T-helper 2 cell treated with Interferon-gamma antibody and Interleukin-4, amounts not matched to agents 100 ng/mL and 5 ng/mL, for 36 hours (primary cell): ENCODE measurements at regions not wholly inside any gene's neighbourhood (a gene's known extent, or its start where the extent isn't known, plus 50 kb on each side); places are given as distances from the start of the nearest gene placed in this dataset.

Source experiments
- intact Hi-C: fragments of 100-400 bp; cut with micrococcal nuclease; formaldehyde crosslinking; loops from one replicate; pipeline ENCODE4 v1.15.1; 2023

- intact Hi-C loops, result no loop called here
Measured at GRCh38 chr20:50459124-50459918, 50.9 kb upstream of the PTPN1 start.

DNA sequence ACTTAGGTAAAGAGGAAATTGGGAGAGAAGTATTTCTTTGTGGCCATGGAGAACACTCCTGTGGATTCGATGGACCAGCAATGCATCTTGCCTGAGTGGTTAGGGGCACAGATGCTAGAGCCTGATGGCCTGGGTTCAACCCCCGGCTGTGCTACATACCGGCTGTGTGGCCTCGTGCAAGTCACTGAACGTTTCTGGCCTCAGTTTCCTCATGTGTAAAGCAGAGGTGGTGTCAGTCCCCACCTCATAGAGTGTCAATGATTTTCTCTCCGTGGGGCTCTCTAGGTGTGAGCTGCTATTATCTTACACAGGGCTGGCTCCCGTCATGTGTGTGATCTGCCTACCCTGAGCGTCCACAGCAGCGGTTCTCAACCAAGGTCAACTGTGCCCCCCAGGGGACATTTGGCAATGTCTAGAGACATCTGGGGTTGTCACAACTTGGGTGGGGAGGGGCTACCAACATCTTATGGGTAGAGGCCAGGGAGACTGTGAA is 50.0 kb upstream of the PTPN1 start:
- intact Hi-C loops, result loop anchor here (1.0 to 10.0 kb wide), 3 partner anchors 270 to 345 kb away; partner anchors contain the start of genes CEBPB and UBE2V1
